Neural cell (in vitro differentiated cells): ENCODE measurements at regions not wholly inside any gene's neighbourhood (a gene's known extent, or its start where the extent isn't known, plus 50 kb on each side); places are given as distances from the start of the nearest gene placed in this dataset.

Experiments used
- H2AFZ ChIP-seq: fragments of 200-600, 300-800 bp; sonication (generic), shearing (Covaris generic); 2 replicates; pipeline ENCODE4 v1.6.0; 2014; ENCODE audit warnings: low read depth, mild to moderate bottlenecking, antibody characterized with exemption, low read length, moderate library complexity
- H3F3A ChIP-seq: fragments of 200-600 bp; shearing (Covaris generic); 2 replicates; pipeline ENCODE4 v1.6.1; 2016; ENCODE audit warnings: mild to moderate bottlenecking, moderate library complexity, mixed read lengths, antibody characterized with exemption, low read length; ENCODE audit not compliant: insufficient read depth, poor library complexity, severe bottlenecking
- H3K27ac ChIP-seq: fragments of 200-600, 300-800 bp; sonication (generic), shearing (Covaris generic); 2 replicates; pipeline ENCODE4 v1.5.1; 2014; ENCODE audit warnings: mild to moderate bottlenecking, low read length, moderate library complexity
- H3K27me3 ChIP-seq: fragments of 300-800, 200-600 bp; sonication (generic), shearing (Covaris generic); 2 replicates; pipeline ENCODE4 v1.6.0; 2014; ENCODE audit warnings: mild to moderate bottlenecking, low read depth, low read length, moderate library complexity; ENCODE audit not compliant: insufficient read depth
- H3K36me3 ChIP-seq: fragments of 300-800, 200-600 bp; sonication (generic), shearing (Covaris generic); 2 replicates; pipeline ENCODE4 v1.5.1; 2014; ENCODE audit warnings: mild to moderate bottlenecking, antibody characterized with exemption, low read length, moderate library complexity; ENCODE audit not compliant: insufficient read depth
- H3K4me2 ChIP-seq: fragments of 300-800, 200-600 bp; sonication (generic), shearing (Covaris generic); 2 replicates; pipeline ENCODE4 v1.6.0; 2014; ENCODE audit warnings: mild to moderate bottlenecking, low read length
- H3K4me3 ChIP-seq: fragments of 300-800, 200-600 bp; sonication (generic), shearing (Covaris generic); 2 replicates; pipeline ENCODE4 v1.5.1; 2014; ENCODE audit warnings: mild to moderate bottlenecking, low read length, moderate library complexity
- H3K79me2 ChIP-seq: fragments of 200-600 bp; shearing (Covaris generic); replicated peaks from 2 replicates; pipeline ENCODE4 v1.6.0; 2014; ENCODE audit warnings: mild to moderate bottlenecking, low read length, moderate library complexity; ENCODE audit not compliant: insufficient read depth
- H3K9ac ChIP-seq: fragments of 300-800, 200-600 bp; sonication (generic), shearing (Covaris generic); 2 replicates; pipeline ENCODE4 v1.6.1; 2016; ENCODE audit warnings: mild to moderate bottlenecking, low read length, mixed read lengths
- H3K9me2 ChIP-seq: fragments of 200-600 bp; shearing (Covaris generic); 2 replicates; pipeline ENCODE4 v1.6.1; 2016; ENCODE audit warnings: mild to moderate bottlenecking, low read length, mixed read lengths; ENCODE audit not compliant: insufficient read depth
- H3K9me3 ChIP-seq: fragments of 200-600, 300-800 bp; sonication (generic), shearing (Covaris generic); 2 replicates; pipeline ENCODE4 v1.6.1; 2016; ENCODE audit warnings: mild to moderate bottlenecking, mixed run types, low read length, moderate library complexity, mixed read lengths
- H4K20me1 ChIP-seq: fragments of 200-600 bp; shearing (Covaris generic); 2 replicates; pipeline ENCODE4 v1.6.1; 2016; ENCODE audit warnings: mild to moderate bottlenecking, mixed run types; ENCODE audit not compliant: insufficient read depth
- CTCF ChIP-seq: fragments of 450-650 bp; IDR thresholded peaks from 2 replicates; pipeline ENCODE4 v1.5.1; 2014; ENCODE audit warnings: antibody characterized with exemption, mild to moderate bottlenecking, moderate library complexity; ENCODE audit not compliant: poor library complexity, severe bottlenecking
- EP300 ChIP-seq: fragments of 450-650 bp; conservative IDR thresholded peaks from 2 replicates; pipeline ENCODE4 v1.6.1; 2014; ENCODE audit warnings: antibody characterized with exemption, mild to moderate bottlenecking, moderate library complexity; ENCODE audit not compliant: poor library complexity, severe bottlenecking
- EZH2 ChIP-seq: fragments of 200-600, 300-800 bp; shearing (Covaris generic), sonication (generic); IDR thresholded peaks from 2 replicates; pipeline ENCODE4 v1.6.1; 2014; ENCODE audit warnings: antibody characterized with exemption, low read length, borderline replicate concordance, mild to moderate bottlenecking; ENCODE audit not compliant: insufficient read depth, poor library complexity, severe bottlenecking
- MXI1 ChIP-seq: fragments of 450-650 bp; conservative IDR thresholded peaks from 2 replicates; pipeline ENCODE4 v1.6.1; 2014; ENCODE audit warnings: antibody characterized with exemption, mild to moderate bottlenecking; ENCODE audit not compliant: poor library complexity, severe bottlenecking
- POLR2AphosphoS5 ChIP-seq: IDR thresholded peaks from 2 replicates; pipeline ENCODE4 v1.6.1; 2012
- RAD21 ChIP-seq: fragments of 450-650 bp; conservative IDR thresholded peaks from 2 replicates; pipeline ENCODE4 v1.6.1; 2014; ENCODE audit warnings: antibody characterized with exemption, mild to moderate bottlenecking, moderate library complexity
- SMC3 ChIP-seq: fragments of 450-650 bp; conservative IDR thresholded peaks from 2 replicates; pipeline ENCODE4 v1.6.1; 2014; ENCODE audit warnings: antibody characterized with exemption, mild to moderate bottlenecking, moderate library complexity; ENCODE audit not compliant: poor library complexity
- TAF1 ChIP-seq: IDR thresholded peaks from 2 replicates; pipeline ENCODE4 v1.6.1; 2012; ENCODE audit warnings: low read depth
- TF ChIP-seq, protein P1 (sequence below): IDR thresholded peaks from 2 replicates; pipeline ENCODE4 v1.6.1; 2012; ENCODE audit warnings: borderline replicate concordance

DNA sequence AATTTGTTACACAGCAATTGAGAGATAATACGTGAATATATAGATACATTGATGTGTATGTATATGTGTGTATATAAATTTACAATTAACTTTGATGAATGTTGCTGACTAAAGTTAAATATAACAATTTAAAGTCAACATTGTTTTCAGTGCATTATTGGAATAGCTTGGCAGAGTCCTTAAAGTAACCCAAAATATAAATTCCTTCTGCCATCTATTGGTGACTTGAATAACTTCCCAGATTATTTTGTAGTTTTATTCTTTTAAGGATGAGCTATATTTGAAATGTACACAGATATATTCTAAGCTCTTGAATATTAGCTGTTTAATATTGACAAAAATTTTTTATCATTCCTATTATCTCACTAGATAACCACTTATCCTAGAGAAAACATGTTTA lies 298.2 kb upstream of the FSTL5 start:
- H3K27ac ChIP-seq, result no peak overlapping the region
- H3K9me2 ChIP-seq, result no peaks in the 10 kb centered on the region
- H3K36me3 ChIP-seq, result no peaks in the 10 kb centered on the region
- H3K9me3 ChIP-seq, result no peaks in the 10 kb centered on the region
- no peak overlapping the region for H2AFZ ChIP-seq
- no peak overlapping the region for H3K4me3 ChIP-seq
- H3K9ac ChIP-seq, result no peak overlapping the region
- H3K79me2 ChIP-seq, result no peaks in the 10 kb centered on the region
- H4K20me1 ChIP-seq, result no peaks in the 10 kb centered on the region
- no peaks in the 10 kb centered on the region for H3F3A ChIP-seq
- H3K27me3 ChIP-seq, result no peaks in the 10 kb centered on the region
- TF ChIP-seq TAF1, result no peak
- TF ChIP-seq, protein P1, sequence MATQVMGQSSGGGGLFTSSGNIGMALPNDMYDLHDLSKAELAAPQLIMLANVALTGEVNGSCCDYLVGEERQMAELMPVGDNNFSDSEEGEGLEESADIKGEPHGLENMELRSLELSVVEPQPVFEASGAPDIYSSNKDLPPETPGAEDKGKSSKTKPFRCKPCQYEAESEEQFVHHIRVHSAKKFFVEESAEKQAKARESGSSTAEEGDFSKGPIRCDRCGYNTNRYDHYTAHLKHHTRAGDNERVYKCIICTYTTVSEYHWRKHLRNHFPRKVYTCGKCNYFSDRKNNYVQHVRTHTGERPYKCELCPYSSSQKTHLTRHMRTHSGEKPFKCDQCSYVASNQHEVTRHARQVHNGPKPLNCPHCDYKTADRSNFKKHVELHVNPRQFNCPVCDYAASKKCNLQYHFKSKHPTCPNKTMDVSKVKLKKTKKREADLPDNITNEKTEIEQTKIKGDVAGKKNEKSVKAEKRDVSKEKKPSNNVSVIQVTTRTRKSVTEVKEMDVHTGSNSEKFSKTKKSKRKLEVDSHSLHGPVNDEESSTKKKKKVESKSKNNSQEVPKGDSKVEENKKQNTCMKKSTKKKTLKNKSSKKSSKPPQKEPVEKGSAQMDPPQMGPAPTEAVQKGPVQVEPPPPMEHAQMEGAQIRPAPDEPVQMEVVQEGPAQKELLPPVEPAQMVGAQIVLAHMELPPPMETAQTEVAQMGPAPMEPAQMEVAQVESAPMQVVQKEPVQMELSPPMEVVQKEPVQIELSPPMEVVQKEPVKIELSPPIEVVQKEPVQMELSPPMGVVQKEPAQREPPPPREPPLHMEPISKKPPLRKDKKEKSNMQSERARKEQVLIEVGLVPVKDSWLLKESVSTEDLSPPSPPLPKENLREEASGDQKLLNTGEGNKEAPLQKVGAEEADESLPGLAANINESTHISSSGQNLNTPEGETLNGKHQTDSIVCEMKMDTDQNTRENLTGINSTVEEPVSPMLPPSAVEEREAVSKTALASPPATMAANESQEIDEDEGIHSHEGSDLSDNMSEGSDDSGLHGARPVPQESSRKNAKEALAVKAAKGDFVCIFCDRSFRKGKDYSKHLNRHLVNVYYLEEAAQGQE, result no peak
- no peak for TF ChIP-seq EZH2
- TF ChIP-seq SMC3, result peak; percentile 59
- peak; percentile 64 for TF ChIP-seq CTCF
- peak; percentile 69 for TF ChIP-seq RAD21
- H3K4me2 ChIP-seq, result no peak overlapping the region

GRCh38 chr4:162458051-162458450 lies 294.3 kb upstream of the FSTL5 start:
- Histone ChIP-seq H3K9ac (no peak overlapping the region), H3K36me3 (no peaks in the 10 kb centered on the region), H3K4me3 (no peak overlapping the region), H3K79me2 (no peaks in the 10 kb centered on the region), H3F3A (no peaks in the 10 kb centered on the region), H2AFZ (no peak overlapping the region), H3K4me2 (no peak overlapping the region), H3K9me2 (no peaks in the 10 kb centered on the region), H4K20me1 (no peaks in the 10 kb centered on the region), H3K9me3 (no peaks in the 10 kb centered on the region), H3K27ac (no peak overlapping the region), H3K27me3 (no peaks in the 10 kb centered on the region)
- no peak for TF ChIP-seq POLR2AphosphoS5
- no peak for TF ChIP-seq EZH2
- TF ChIP-seq TAF1, result no peak
- TF ChIP-seq SMC3, result no peak
- no peak for TF ChIP-seq EP300
- TF ChIP-seq CTCF, result no peak
- TF ChIP-seq, protein P1, result no peak
- no peak for TF ChIP-seq RAD21
- TF ChIP-seq MXI1, result no peak
